ENCODE measurements at regions not wholly inside any gene's neighbourhood (a gene's known extent, or its start where the extent isn't known, plus 50 kb on each side); places are given as distances from the start of the nearest gene placed in this dataset.
"Not testable (repeated sequence)": the region's sequence is repeated elsewhere in the genome, so short reads cannot be mapped to it uniquely, and the experiment has no call there.

GRCh38 chr3:87793337-87793877 is 265.4 kb downstream of the CGGBP1 start:
- DNase-seq: no peak

- DNase-seq: peak; percentile 2 to 4
Observed at GRCh38 chr3:87792534-87793336, 266.1 kb downstream of the CGGBP1 start, which contains the start of gene HTR1F. Gene HTR1F, plus strand, starts transcription at chr3:87792706.

DNA sequence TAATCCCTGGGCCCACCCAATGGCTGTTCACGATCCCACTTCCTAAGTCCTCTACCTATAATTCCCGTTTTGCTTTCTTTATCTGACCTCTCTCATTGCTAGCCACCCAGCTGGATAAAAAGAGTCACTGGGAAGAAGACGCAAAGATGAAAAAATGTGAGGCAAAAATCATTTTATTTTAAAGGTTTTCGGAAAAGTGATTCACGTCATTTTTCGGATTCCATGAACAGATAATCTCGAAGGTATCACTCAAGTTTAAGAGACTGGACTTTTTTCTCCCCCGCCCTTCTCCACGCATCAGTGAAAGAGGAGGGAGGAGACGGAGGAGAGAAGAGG is 266.6 kb downstream of the CGGBP1 start:
- DNase-seq: no peak

DNA sequence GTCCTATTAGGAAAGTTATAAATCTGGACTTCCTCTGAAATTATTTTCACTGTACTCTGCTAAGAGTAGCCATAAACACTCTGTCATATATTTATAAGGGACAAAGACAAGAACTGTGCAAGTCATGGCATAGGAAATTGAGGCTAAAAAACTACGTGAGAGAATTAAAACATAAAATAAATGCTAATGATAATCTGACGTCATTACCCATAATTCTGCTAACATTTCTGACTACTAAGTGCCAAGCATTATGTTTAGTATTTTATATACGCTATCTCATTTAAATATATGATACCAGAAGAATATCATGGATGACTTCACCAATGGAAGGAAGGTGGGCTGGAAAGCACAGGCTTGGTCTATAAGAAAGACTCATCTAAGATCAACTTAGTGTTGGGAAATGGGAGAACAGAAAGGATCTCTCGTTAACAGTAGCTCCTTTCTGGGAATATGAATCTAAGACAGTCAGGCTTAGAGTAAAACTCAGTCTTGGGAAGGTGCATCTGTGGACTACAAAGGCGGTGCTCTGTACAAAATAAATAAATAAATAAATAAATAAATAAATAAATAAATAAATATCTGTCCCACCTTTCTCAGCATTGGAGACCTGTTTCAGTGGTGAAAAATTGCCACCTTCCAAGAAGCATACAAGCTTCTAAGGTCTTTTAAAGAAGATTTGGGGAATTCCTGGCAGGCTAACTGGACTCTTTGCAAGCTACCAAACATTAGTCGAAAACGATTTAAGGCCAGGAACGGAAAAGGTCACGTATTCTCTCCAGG is 267.4 kb downstream of the CGGBP1 start:
- no peak for DNase-seq

- DNase-seq: not testable (repeated sequence)
Observed at GRCh38 chr3:87789049-87789448, 269.8 kb downstream of the CGGBP1 start.

DNA sequence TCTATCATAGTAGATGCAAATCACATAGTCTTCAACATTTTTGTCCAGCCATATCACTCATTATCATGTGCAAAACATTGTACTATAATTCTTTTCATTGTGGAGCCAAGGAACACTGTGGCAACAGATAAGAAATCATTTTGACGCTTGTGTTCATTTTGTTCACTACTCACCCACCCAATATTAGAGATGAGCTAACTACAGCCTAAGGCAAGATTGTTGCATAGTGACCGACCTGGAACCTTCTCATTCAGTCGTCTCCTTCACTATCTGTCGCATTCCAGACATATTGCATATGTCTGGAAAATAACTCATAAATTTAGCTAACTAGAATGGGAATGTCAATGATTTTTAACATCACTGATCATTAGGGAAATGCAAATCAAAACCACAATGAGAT is 270.3 kb downstream of the CGGBP1 start:
- DNase-seq: no peak

DNA sequence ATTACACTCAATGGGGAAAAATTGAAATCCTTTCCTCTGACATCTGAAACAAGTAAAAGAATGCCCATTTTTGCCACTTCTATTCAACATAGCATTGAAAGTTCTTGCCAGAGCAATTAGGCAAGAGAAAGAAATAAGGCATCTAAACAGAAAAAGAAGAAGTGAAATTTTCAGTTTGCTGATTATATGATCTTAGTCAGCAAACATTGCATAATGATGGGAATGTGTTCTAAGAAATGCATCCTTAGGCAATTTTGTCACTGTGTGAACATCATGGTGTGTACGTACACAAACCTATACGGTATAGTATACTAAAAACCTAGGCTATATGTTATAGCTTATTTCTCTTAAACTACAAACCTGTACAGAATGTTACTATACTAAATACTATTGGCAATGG is 278.0 kb downstream of the CGGBP1 start:
- no peak for DNase-seq

DNA sequence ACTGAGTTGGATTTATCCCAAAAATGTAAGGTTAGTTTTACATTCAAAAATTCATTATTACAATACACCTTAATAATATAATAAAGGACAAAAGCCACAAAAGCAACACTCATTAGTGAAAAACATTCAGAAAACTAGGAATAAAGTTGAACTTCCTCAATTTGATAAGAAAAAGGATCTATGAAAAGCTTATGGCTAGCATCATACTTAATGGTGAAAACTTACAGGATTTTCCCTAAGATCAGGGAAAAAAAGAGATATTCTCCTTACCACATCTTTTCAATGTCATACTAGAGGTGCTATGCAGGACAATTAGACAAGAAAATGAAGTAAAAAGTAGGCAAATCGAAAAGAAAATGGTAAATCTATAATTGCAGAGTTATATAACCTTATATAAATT is 279.9 kb downstream of the CGGBP1 start:
- no peak for DNase-seq

DNA sequence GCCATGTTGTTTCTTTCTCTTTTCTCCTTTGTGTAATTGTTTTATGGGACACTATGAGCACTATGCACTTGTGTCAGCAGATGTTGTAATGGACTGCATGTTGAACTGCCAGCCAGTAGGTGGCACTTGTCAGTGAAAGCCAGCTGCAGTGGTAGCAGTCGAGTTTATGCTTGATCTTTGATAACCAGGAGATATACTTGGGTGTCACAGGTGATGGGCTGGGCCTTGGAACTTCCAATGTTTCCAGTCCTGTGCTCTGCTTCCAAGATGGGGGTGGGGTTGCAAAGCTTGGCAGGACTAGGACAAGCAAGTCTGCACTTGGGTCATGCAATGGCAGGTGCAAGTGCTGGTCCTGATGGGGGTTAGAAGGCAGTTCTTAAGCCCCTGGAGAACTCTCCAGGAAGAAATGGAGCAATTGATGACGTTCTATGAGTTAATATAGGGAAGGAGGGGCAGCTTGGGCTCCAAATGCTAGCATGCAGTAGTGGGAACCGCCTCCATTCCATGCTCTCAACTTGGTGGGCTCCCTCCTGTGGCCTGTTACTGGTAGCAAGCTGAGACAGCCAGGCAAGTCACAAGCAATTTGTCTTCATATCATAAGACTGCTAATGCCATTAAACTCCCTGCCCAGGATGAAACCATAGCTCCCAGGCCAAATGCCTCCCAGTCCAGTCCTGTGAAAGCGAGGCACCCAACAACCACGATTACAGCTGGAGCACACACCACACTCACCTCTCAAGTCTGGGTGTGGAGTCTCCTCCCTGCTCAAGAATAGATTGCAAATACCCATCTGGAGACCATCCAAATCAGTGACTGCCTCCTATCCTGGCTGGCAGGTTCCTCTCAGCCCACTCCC is 287.2 kb downstream of the CGGBP1 start:
- DNase-seq: no peak

DNA sequence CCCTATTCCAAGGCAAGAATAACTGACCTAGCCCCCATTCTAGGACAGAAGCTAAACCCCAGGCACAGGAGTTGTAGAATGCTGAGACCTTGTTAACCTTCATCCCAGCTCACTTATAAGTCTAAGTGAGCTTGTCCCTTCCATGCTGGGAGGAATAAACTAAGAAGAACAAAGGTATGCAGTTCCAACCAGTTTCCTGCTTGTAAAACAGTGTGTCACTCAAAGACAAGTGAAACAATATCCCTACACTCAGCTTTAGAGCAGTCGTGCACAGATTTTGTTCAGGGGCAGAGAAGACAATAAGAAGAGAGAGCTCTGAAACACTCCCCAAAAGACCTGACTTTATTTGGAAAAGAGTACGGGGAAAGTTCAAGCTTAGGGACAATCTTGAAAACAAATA is 292.1 kb downstream of the CGGBP1 start:
- no peak for DNase-seq

GRCh38 chr3:87765256-87765655 is 293.5 kb downstream of the CGGBP1 start:
- DNase-seq: no peak

- no peak for DNase-seq
Observed at GRCh38 chr3:87761795-87762194, 297.0 kb downstream of the CGGBP1 start.

- no peak for DNase-seq
Observed at GRCh38 chr3:87761341-87761740, 297.5 kb downstream of the CGGBP1 start.

GRCh38 chr3:87756616-87757015 is 302.2 kb downstream of the CGGBP1 start:
- DNase-seq: no peak

DNA sequence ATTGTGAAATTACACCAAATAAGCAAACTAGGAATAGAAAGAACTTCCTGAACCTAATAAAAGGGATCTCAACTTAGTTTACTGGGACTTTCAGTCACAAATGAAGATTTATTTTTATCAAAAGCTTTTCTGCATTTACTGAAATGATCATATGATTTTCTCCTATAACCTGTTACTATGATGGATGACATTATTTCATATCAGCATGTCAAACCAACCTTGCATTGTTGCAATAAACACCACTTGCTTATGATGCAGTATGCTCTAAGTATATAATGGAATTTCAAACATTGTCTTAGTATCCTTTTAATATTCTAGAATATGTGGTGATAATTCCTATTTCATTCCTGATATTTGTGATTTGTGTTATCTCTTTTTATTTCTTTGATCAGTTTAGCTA is 303.0 kb downstream of the CGGBP1 start:
- DNase-seq: no peak

DNA sequence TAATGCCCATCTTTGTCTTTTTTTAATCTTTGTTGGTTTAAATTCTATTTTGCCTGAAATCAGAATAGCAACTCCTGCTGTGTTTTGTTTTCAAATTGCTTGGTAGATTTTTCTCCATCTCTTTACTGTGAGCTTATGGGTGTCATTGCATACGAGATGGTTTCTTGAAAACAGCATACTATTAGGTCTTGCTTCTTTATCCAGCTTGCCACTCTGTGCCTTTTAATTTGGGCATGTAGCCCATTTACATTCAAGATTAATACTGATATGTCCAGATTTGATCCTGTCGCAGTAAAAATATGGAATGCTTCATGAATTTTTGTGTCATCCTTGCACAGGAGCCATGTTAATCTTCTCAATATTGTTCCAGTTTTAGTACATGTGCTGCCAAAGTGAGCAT is 316.6 kb downstream of the CGGBP1 start:
- DNase-seq: no peak

DNA sequence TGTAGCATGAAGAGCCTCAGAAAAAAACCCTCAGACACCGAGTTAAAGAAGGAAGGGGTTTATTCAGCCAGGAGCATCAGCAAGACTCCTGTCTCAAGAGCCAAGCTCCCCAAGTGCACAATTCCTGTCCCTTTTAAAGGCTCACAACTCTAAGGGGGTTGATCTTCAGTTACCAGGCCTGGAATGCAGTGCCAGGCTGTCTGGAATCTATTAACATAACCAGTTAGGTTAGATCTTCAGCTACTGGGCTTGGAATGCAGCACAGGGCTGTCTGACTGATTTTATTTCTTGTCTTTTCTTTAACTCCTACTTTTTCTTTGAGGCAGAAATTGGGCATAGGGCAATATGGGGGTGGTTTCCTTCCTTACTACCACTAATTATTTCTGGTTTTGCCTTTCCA is 317.9 kb downstream of the CGGBP1 start:
- DNase-seq: not testable (repeated sequence)

- not testable (repeated sequence) for DNase-seq
Observed at GRCh38 chr3:87737817-87738216, 321.0 kb downstream of the CGGBP1 start.

DNA sequence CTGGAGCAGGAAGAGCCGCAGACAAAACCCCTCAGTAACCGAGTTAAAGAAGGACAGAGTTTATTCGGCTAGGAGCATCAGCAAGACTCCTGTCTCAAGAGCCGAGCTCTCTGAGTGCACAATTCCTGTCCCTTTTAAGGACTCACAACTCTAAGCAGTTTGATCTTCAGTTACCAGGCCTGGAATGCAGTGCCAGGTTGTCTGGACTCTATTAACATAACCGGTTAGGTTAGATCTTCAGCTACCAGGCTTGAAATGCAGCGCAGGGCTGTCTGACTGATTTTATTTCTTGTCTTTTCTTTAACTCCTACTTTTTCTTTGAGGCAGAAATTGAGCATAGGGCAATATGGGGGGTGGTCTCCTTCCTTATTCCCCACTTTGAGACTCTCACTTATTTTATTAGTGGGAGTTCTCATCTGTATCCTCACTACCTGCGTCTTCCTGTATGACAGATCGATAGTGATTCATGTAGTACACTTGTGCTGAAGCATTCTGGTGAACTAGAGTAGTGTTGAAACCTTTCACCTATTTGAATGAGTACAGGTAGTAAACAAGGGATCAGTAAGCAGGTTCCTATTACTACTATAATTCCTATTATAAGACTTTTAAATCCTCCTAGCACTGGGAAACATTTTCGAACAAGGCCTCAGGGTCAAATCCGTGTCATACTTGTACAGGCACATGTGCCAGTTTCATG is 325.0 kb downstream of the CGGBP1 start:
- DNase-seq: peak in 1 of 2 donors; percentile 6

DNA sequence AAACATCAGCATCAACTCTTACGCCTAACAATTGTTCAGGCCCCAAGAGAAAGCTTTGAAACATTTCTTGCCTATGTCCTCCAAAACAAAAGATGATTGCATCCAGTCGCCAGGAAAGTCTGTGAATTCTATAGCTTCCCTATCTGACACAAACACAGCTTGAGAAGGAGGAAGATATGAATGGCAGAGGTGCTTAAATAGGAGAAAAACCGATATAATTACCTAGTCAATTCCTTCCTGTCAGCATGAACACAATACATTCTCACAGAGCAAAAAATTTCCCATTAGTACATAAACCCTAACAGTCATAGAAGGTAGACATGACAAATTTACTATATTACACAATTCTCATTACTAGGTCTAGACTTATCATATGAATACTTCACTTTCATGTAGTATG is 326.5 kb downstream of the CGGBP1 start:
- no peak for DNase-seq

- DNase-seq: no peak
Observed at GRCh38 chr3:87727783-87728182, 331.0 kb downstream of the CGGBP1 start.
